Astrocyte of the spinal cord (primary cell): ENCODE measurements at regions not wholly inside any gene's neighbourhood (a gene's known extent, or its start where the extent isn't known, plus 50 kb on each side); places are given as distances from the start of the nearest gene placed in this dataset.

ENCODE experiments used
- DNase-seq: peaks from one replicate; pipeline ENCODE4 v3.0.0; 2011; ENCODE audit warnings: low read depth, low spot score
- H3K4me3 ChIP-seq: 2 replicates; pipeline ENCODE4 v1.5.1; 2011; ENCODE audit warnings: low read depth, mild to moderate bottlenecking, low read length, moderate library complexity
- in situ Hi-C: cut with HindIII; loops from 2 replicates; pipeline ENCODE4 v1.10.0; 2017; ENCODE audit warnings: low sequenced_read_pairs
- TF ChIP-seq, protein P1 (sequence below): IDR thresholded peaks from 2 replicates; pipeline ENCODE4 v1.5.1; 2012; ENCODE audit warnings: low read depth, mild to moderate bottlenecking, low read length, inconsistent platforms

DNA sequence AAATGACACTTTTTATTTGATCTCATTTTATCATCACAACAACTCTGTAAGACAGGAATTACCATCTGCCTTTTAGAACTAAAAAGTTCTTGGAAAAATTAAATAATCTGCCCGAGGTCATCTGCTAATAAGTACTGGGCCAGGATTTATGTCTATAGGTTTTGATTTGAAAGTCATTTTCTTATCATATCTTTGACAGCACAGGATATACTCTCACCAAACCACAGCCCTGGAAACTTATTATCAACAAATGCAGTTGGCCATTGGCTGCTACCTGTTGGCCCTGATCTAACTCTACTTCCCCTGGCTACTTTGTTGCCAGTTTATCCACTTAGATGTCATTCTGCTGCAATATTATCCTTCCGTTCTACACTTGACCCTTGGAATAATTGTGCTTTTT lies 354.6 kb downstream of the RAD51AP2 start:
- no peak overlapping the region for H3K4me3 ChIP-seq
- DNase-seq, result no peak
- TF ChIP-seq, protein P1, sequence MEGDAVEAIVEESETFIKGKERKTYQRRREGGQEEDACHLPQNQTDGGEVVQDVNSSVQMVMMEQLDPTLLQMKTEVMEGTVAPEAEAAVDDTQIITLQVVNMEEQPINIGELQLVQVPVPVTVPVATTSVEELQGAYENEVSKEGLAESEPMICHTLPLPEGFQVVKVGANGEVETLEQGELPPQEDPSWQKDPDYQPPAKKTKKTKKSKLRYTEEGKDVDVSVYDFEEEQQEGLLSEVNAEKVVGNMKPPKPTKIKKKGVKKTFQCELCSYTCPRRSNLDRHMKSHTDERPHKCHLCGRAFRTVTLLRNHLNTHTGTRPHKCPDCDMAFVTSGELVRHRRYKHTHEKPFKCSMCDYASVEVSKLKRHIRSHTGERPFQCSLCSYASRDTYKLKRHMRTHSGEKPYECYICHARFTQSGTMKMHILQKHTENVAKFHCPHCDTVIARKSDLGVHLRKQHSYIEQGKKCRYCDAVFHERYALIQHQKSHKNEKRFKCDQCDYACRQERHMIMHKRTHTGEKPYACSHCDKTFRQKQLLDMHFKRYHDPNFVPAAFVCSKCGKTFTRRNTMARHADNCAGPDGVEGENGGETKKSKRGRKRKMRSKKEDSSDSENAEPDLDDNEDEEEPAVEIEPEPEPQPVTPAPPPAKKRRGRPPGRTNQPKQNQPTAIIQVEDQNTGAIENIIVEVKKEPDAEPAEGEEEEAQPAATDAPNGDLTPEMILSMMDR, result no peak
- in situ Hi-C loops, result no loop called here

DNA sequence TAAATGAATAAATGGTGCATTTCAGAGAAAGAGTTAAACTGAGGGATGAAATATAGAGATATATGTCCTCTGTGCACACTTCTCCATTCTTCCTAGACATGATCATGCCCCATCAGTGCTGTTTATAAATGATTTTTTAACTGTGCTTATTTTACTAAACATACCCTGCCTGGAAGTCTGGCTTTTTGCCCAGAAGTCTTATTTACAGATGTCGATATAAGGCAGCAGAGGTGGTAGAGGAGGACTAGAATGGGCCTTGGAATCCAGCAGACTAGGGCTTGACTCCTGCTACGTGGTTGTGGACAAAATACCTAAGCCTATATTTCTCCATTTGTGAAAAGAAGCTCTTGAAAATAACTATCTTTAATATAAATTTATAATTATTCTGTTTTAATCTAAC lies 355.5 kb downstream of the RAD51AP2 start:
- peak; percentile 32 for DNase-seq
- TF ChIP-seq, protein P1, result no peak
- H3K4me3 ChIP-seq, result no peak overlapping the region
- in situ Hi-C loops, result no loop called here

DNA sequence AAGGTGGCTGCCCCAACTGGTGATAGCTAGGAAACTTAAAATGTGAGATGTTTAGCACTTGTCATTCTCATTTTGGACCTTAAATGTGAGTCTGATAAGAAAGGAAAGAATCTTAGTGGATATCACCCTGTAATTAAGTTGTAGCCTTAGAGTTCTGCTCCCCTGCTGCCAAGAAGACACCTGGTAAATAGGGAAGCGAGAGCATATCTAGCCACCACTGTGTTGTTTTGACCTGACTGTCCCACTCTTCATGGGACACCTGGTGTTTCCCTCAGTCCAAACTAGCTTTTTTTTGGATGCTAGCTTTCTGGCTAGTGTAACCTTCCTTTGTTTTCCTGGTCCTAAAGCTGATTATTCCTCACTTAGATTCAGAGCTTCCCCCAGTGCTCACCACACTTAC lies 357.6 kb downstream of the RAD51AP2 start:
- TF ChIP-seq, protein P1, result no peak
- no peak for DNase-seq
- in situ Hi-C loops, result no loop called here
- no peak overlapping the region for H3K4me3 ChIP-seq

DNA sequence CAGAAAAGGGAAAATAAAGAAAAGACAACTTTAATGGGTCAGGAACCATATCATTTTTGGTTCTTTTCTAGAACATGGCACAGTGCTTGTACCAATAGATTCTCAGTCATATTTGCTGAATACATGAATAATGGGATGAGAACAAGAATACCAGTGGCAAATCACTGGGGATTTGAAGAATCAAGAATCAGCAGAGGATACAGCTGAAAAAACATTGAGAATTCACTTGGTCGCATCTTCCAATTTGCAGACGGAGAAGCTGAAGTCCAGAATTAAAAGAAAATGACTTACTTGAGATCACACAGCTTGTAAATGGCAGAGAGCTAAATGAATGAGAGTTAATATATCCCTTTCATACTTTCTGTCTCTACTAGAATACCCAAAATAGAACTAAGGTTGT lies 362.2 kb downstream of the RAD51AP2 start:
- no peak overlapping the region for H3K4me3 ChIP-seq
- peak; percentile 8 for DNase-seq
- TF ChIP-seq, protein P1, result no peak
- in situ Hi-C loops, result no loop called here

DNA sequence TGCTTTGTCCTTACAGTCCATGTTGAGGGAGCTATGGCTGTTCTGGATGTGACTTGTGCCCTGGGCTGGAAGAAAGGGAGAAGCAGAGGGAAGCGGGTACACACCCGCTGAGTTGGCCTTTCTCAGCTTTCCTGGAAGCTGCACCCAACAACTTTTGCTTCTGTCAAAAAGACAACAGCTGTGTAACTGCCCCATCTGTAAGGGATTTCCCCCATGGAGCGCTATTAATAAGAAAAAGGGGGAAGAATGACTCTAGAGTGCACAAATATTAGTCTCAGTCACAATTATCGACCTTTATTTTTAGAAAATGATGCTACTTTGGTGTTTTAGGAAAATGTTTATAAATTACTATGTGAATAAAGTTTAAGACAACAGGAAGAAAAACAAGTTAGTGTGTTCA lies 368.3 kb downstream of the RAD51AP2 start:
- H3K4me3 ChIP-seq, result no peak overlapping the region
- TF ChIP-seq, protein P1, result no peak
- DNase-seq, result no peak
- in situ Hi-C loops, result no loop called here

DNA sequence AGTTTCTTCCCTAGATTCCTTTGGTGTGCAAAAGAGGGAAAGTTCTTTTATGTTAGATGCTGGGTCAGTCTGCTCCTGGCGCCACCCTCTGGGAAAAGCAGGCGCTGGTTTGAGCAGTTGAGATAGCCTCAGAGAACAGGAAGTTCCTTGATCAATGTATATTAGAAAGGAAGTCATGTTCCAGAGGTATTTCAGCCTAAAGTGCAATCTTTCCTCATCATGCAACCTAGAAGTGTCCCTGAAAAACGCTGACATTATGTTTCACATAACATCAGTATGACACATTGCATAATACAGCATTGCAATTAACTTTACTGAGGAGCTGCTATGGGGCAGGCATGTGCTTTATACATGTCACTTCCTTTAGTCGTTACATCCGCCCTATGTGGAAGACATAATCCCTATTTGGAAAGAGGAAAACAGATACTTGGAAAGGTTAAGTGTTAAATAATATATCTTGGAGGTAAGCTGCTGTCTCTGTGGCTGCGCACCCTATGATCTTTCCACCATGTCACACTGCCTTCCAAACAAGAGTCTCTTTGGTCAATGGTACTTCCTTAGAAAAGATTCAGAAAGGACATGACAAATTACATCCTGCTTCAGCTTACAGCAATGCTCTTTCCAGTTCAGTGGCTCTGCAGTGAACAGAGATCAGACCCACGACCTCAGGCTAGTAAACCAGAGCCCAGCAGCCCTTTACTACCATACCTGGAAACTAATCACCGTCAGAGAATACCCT lies 369.7 kb downstream of the RAD51AP2 start:
- no peak overlapping the region for H3K4me3 ChIP-seq
- in situ Hi-C loops, result no loop called here
- DNase-seq, result peak; percentile 26

More for the DNA sequence above, 369.7 kb downstream of the RAD51AP2 start:
- TF ChIP-seq, protein P1, result peak; percentile 74
